ENCODE measurements at regions not wholly inside any gene's neighbourhood (a gene's known extent, or its start where the extent isn't known, plus 50 kb on each side); places are given as distances from the start of the nearest gene placed in this dataset.

DNA sequence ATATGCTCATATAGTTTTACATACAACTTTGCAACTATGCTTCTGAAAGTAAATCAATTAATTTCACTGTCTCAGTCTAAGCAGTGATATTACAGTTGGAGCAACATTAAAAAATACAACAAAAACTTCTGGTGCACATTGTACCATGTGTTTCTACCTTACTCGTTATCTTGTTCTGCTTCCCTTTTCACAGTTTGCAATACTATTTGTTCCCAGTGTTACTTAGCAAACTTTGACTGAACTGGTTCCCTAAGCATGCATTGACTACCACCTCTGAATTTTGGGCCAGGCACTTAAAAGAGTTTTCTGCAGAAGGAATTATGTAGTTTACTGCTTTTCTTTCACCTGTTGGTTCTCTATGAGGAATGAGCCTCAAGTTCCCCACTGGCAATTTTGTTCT lies 152.7 kb downstream of the SEC61B start:
- no peak for DNase-seq (ENCODE audit: low read depth)
- TF ChIP-seq CTCF (IDR thresholded peaks at IDR 0.05; ENCODE audit: low read depth, low read length, missing control alignments): no peak
- no peak overlapping the region for H3K4me3 ChIP-seq (ENCODE audit: low read depth, low read length)

DNA sequence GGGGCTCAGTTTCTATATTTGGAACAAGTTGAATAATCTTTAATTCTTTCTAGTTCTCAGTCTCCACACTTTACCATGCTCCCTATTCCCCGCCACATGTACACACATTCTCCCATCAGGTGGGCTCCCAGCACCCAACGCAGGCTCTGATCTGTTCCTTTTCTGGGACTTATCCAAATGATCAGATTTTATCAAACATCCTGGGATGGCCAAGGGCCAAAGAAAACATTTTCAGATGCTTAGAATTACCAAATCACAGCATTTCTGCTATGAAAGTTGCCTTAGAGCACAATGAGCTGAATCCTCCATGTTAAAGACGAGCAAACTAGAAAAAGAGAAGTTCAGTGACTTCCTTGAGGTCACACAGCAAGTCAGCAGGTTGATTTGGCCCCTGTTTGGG lies 153.4 kb downstream of the SEC61B start:
- DNase-seq (ENCODE audit: low read depth): no peak
- TF ChIP-seq CTCF (IDR thresholded peaks at IDR 0.05; ENCODE audit: low read depth, low read length, missing control alignments): no peak
- no peak overlapping the region for H3K4me3 ChIP-seq (ENCODE audit: low read depth, low read length)

GRCh38 chr9:99377790-99378775 lies 156.0 kb downstream of the SEC61B start:
- DNase-seq (ENCODE audit: low read depth): no peak
- TF ChIP-seq CTCF (IDR thresholded peaks at IDR 0.05; ENCODE audit: low read depth, low read length, missing control alignments): no peak
- no peak overlapping the region for H3K4me3 ChIP-seq (ENCODE audit: low read depth, low read length)

DNA sequence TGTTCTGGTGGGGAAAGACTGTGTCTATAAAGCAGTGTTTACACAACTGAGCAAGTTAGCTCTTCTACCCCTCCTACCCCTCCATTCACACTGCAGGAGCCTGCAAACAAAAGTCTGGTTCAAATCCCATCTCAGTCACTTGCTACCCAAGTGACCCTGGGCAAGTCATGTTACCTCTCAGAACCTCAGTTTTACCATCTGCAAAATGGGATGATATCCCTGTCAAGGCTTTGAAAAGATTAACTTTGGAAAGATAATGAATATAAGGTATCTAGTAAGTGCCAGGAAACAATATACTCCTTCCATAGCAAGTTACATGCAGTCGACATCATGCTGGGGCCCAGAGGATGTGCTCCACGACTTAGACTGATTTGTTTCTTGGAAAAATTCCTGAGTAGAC lies 161.5 kb downstream of the SEC61B start:
- no peak for DNase-seq (ENCODE audit: low read depth)
- no peak for TF ChIP-seq CTCF (IDR thresholded peaks at IDR 0.05; ENCODE audit: low read depth, low read length, missing control alignments)
- H3K4me3 ChIP-seq (ENCODE audit: low read depth, low read length): no peak overlapping the region

DNA sequence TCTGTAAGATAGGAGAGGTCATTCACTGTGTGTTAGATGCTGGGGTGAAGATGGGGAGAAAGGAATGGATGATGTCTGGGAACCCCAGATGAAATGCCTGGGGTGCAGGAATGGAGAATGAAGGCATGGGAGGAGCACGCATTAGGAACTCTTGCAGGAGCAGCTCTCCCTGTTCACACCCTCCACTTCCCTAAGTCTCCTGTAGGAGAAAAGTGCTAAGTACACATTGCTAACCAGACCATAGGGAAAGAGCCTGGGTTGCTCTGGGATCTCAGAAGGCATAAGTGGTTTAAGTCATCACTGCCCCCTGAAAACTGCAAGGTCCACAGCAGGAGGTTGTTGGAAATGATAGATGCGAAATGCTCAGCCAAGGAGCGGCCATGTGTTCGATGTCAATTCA lies 163.1 kb downstream of the SEC61B start:
- DNase-seq (ENCODE audit: low read depth): no peak
- TF ChIP-seq CTCF (IDR thresholded peaks at IDR 0.05; ENCODE audit: low read depth, low read length, missing control alignments): no peak
- H3K4me3 ChIP-seq (ENCODE audit: low read depth, low read length): no peak overlapping the region

GRCh38 chr9:99385814-99386279 lies 163.8 kb downstream of the SEC61B start:
- no peak for DNase-seq (ENCODE audit: low read depth)
- H3K4me3 ChIP-seq (ENCODE audit: low read depth, low read length): no peak overlapping the region
- TF ChIP-seq CTCF (IDR thresholded peaks at IDR 0.05; ENCODE audit: low read depth, low read length, missing control alignments): no peak
